Right ventricle myocardium inferior (tissue), 1 donor: ENCODE measurements at regions not wholly inside any gene's neighbourhood (a gene's known extent, or its start where the extent isn't known, plus 50 kb on each side); places are given as distances from the start of the nearest gene placed in this dataset.
"Not testable (repeated sequence)": the region's sequence is repeated elsewhere in the genome, so short reads cannot be mapped to it uniquely, and the experiment has no call there.

Source experiments
- ATAC-seq: fragments of 200-7000 bp; cut with Tn5 transposase; one replicate; pipeline ENCODE4 v1.9.1; 2020; ENCODE audit warnings: mild to moderate bottlenecking, moderate library complexity
- DNase-seq: peaks from one replicate; pipeline ENCODE4 v3.0.0; 2021; ENCODE audit errors: missing footprints
- intact Hi-C: fragments of 100-400 bp; cut with DNase I; formaldehyde crosslinking; loops from one replicate; pipeline ENCODE4 v1.11.0; 2022
- donor health status: DM: no; HTN: yes; CAD: no; lungs with severe emphysema.

GRCh38 chr6:4349323-4349722 lies 213.9 kb upstream of the ECI2 start:
- intact Hi-C loops = loop anchor here (5.0 kb wide), 1 partner anchor 113 kb away; no protein-coding TSS in a partner anchor
- ATAC-seq (no peak), DNase-seq (no peak)

GRCh38 chr6:4348462-4349112 lies 213.2 kb upstream of the ECI2 start:
- DNase-seq = no peak
- ATAC-seq = no peak
- intact Hi-C loops = loop anchor here (5.0 kb wide), 1 partner anchor 114 kb away; no protein-coding TSS in a partner anchor

GRCh38 chr6:4347877-4348276 lies 212.5 kb upstream of the ECI2 start:
- no peak for DNase-seq
- no peak for ATAC-seq
- intact Hi-C loops = loop anchor here (5.0 kb wide), 1 partner anchor 114 kb away; no protein-coding TSS in a partner anchor

- intact Hi-C loops = loop anchor here (5.0 kb wide), 1 partner anchor 116 kb away; no protein-coding TSS in a partner anchor
- DNase-seq (no peak), ATAC-seq (peak; percentile 72)
These were observed 211.4 kb upstream of the ECI2 start for GRCh38 chr6:4346659-4347333.

- ATAC-seq (peak; percentile 62), DNase-seq (no peak)
- intact Hi-C loops = loop anchor here (5.0 kb wide), 1 partner anchor 117 kb away; no protein-coding TSS in a partner anchor
These were observed 210.2 kb upstream of the ECI2 start for GRCh38 chr6:4345543-4345942.

GRCh38 chr6:4344317-4344899 lies 209.0 kb upstream of the ECI2 start:
- intact Hi-C loops = no loop called here
- DNase-seq (no peak), ATAC-seq (no peak)

GRCh38 chr6:4342407-4343137 lies 207.2 kb upstream of the ECI2 start:
- ATAC-seq (no peak), DNase-seq (no peak)
- intact Hi-C loops = no loop called here

GRCh38 chr6:4341078-4341797 lies 205.9 kb upstream of the ECI2 start:
- ATAC-seq (no peak), DNase-seq (no peak)
- intact Hi-C loops = no loop called here

GRCh38 chr6:4340544-4340943 lies 205.2 kb upstream of the ECI2 start:
- intact Hi-C loops = no loop called here
- DNase-seq (no peak), ATAC-seq (no peak)

- no peak for DNase-seq
- intact Hi-C loops = no loop called here
- ATAC-seq = no peak
These were observed 203.5 kb upstream of the ECI2 start for GRCh38 chr6:4338884-4339283.

GRCh38 chr6:4336778-4337442 lies 201.5 kb upstream of the ECI2 start:
- intact Hi-C loops = no loop called here
- no peak for DNase-seq
- ATAC-seq = no peak

GRCh38 chr6:4336084-4336483 lies 200.7 kb upstream of the ECI2 start:
- DNase-seq (no peak), ATAC-seq (no peak)
- intact Hi-C loops = no loop called here

GRCh38 chr6:4334158-4334740 lies 198.9 kb upstream of the ECI2 start:
- intact Hi-C loops, ATAC-seq: not testable (repeated sequence)

GRCh38 chr6:4327841-4328240 lies 192.5 kb upstream of the ECI2 start:
- no peak for DNase-seq
- ATAC-seq = no peak
- intact Hi-C loops = no loop called here

More at GRCh38 chr6:4334158-4334740, 198.9 kb upstream of the ECI2 start:
- DNase-seq = not testable (repeated sequence)

GRCh38 chr6:4324746-4325145 lies 189.4 kb upstream of the ECI2 start:
- intact Hi-C loops = no loop called here
- ATAC-seq = no peak
- DNase-seq = no peak

- DNase-seq (no peak), ATAC-seq (no peak)
- intact Hi-C loops = no loop called here
These were observed 187.9 kb upstream of the ECI2 start for GRCh38 chr6:4323322-4323721.

- peak; percentile 65 for ATAC-seq
- intact Hi-C loops = no loop called here
- no peak for DNase-seq
These were observed 187.5 kb upstream of the ECI2 start for GRCh38 chr6:4322846-4323309.
